Fibroblast of the aortic adventitia (primary cell): ENCODE measurements at regions not wholly inside any gene's neighbourhood (a gene's known extent, or its start where the extent isn't known, plus 50 kb on each side); places are given as distances from the start of the nearest gene placed in this dataset. TPM values are rescaled to one million over a fixed set of nuclear protein-coding genes. Genes with fewer than 3 reads are reported as not detected.

ENCODE experiments used
- DNase-seq: peaks from one replicate; pipeline ENCODE4 v3.0.0-alpha.2; 2010; ENCODE audit warnings: low read depth
- H3K4me3 ChIP-seq: 2 replicates; pipeline ENCODE4 v1.5.1; 2011; ENCODE audit warnings: low read depth, mild to moderate bottlenecking, control low read depth, low read length, moderate library complexity
- CTCF ChIP-seq: IDR thresholded peaks from 2 replicates; pipeline ENCODE4 v1.5.1; 2011; ENCODE audit warnings: mild to moderate bottlenecking, low read length, control low read depth, inconsistent platforms; ENCODE audit not compliant: insufficient read depth
- small RNA-seq: library from RNA; depleted of rRNA; stranded (forward); fragments of <200 nt; gene quantifications from one replicate; pipeline ENCODE3, GENCODE V24; 2012

- DNase-seq, result no peak
These were observed 56.2 kb upstream of the SMIM21 start for GRCh38 chr18:75483662-75484061.

GRCh38 chr18:75482880-75483279, 55.4 kb upstream of the SMIM21 start:
- TF ChIP-seq CTCF, result no peak
- H3K4me3 ChIP-seq, result no peak overlapping the region
- peak; percentile 62 for DNase-seq

More at GRCh38 chr18:75483662-75484061, 56.2 kb upstream of the SMIM21 start:
- no peak for TF ChIP-seq CTCF
- no peak overlapping the region for H3K4me3 ChIP-seq

- H3K4me3 ChIP-seq, result no peak overlapping the region
- DNase-seq, result no peak
- no peak for TF ChIP-seq CTCF
These were observed 53.0 kb upstream of the SMIM21 start for GRCh38 chr18:75480487-75480886.

- peak; percentile 54 for TF ChIP-seq CTCF
- H3K4me3 ChIP-seq, result no peak overlapping the region
- DNase-seq, result peak; percentile 79
These were observed 51.7 kb upstream of the SMIM21 start for GRCh38 chr18:75478996-75479880.

- TF ChIP-seq CTCF, result no peak
- DNase-seq, result no peak
- H3K4me3 ChIP-seq, result no peak overlapping the region
These were observed 50.4 kb upstream of the SMIM21 start for GRCh38 chr18:75477900-75478299.

Small RNAs in the stretch of these regions (small RNA-seq; reads per million reads assigned to genes)
- gene AC021506.2, result not detected
